ENCODE measurements at regions not wholly inside any gene's neighbourhood (a gene's known extent, or its start where the extent isn't known, plus 50 kb on each side); places are given as distances from the start of the nearest gene placed in this dataset.

DNA sequence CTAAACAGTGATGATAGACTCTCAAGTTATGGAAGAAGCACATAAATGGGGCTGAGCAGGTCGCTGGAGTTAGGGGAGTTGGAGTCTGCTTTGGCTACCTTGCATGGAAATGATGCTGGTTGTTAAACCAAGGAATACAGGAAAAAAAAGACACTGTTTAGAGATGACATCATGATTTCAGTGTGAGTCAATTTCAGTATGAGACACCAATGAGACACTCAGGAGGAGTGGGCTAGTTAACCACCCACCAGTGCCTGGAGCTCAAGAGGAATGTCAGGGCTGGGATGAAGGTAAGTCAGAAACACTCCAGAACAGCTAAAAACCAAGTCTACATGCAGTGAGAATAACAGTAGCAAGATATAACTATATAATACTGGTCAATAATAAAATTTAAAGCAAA lies 303.6 kb downstream of the SOX11 start:
- no peaks in the 10 kb centered on the region for H3K9me3 ChIP-seq (ENCODE audit: control insufficient read depth, insufficient read depth, low read depth, low read length)
- BruUV-seq (replicated peaks), result no TSS peak
- CTCF ChIA-PET, result no interaction called here
- H3K36me3 ChIP-seq (ENCODE audit: control insufficient read depth, insufficient read depth, low read length), result no peaks in the 10 kb centered on the region
- H3K27ac ChIP-seq (ENCODE audit: low read length), result no peak overlapping the region
- intact Hi-C loops (cut with micrococcal nuclease; ENCODE audit: unreplicated experiment), result no loop called here
- TF ChIP-seq SIN3A (IDR thresholded peaks at IDR 0.05; ENCODE audit: borderline replicate concordance, insufficient read depth, low read depth, low read length), result no peak
- TF ChIP-seq, protein P1, sequence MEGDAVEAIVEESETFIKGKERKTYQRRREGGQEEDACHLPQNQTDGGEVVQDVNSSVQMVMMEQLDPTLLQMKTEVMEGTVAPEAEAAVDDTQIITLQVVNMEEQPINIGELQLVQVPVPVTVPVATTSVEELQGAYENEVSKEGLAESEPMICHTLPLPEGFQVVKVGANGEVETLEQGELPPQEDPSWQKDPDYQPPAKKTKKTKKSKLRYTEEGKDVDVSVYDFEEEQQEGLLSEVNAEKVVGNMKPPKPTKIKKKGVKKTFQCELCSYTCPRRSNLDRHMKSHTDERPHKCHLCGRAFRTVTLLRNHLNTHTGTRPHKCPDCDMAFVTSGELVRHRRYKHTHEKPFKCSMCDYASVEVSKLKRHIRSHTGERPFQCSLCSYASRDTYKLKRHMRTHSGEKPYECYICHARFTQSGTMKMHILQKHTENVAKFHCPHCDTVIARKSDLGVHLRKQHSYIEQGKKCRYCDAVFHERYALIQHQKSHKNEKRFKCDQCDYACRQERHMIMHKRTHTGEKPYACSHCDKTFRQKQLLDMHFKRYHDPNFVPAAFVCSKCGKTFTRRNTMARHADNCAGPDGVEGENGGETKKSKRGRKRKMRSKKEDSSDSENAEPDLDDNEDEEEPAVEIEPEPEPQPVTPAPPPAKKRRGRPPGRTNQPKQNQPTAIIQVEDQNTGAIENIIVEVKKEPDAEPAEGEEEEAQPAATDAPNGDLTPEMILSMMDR (IDR thresholded peaks at IDR 0.05), result no peak
- no peak for TF ChIP-seq TCF7L2 (IDR thresholded peaks at IDR 0.05; ENCODE audit: low read depth, low read length)
- no peak for TF ChIP-seq POLR2AphosphoS5 (IDR thresholded peaks at IDR 0.05; ENCODE audit: low read depth, low read length)
- TF ChIP-seq, protein P2, sequence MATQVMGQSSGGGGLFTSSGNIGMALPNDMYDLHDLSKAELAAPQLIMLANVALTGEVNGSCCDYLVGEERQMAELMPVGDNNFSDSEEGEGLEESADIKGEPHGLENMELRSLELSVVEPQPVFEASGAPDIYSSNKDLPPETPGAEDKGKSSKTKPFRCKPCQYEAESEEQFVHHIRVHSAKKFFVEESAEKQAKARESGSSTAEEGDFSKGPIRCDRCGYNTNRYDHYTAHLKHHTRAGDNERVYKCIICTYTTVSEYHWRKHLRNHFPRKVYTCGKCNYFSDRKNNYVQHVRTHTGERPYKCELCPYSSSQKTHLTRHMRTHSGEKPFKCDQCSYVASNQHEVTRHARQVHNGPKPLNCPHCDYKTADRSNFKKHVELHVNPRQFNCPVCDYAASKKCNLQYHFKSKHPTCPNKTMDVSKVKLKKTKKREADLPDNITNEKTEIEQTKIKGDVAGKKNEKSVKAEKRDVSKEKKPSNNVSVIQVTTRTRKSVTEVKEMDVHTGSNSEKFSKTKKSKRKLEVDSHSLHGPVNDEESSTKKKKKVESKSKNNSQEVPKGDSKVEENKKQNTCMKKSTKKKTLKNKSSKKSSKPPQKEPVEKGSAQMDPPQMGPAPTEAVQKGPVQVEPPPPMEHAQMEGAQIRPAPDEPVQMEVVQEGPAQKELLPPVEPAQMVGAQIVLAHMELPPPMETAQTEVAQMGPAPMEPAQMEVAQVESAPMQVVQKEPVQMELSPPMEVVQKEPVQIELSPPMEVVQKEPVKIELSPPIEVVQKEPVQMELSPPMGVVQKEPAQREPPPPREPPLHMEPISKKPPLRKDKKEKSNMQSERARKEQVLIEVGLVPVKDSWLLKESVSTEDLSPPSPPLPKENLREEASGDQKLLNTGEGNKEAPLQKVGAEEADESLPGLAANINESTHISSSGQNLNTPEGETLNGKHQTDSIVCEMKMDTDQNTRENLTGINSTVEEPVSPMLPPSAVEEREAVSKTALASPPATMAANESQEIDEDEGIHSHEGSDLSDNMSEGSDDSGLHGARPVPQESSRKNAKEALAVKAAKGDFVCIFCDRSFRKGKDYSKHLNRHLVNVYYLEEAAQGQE (IDR thresholded peaks at IDR 0.05; ENCODE audit: insufficient read depth in 1 of 2, low read depth in 2 of 2, low read length in 1 of 2), result no peak
- ATAC-seq, result no peak
- DNase-seq (ENCODE audit: low read depth, low spot score), result no peak
- H3K27me3 ChIP-seq (ENCODE audit: control insufficient read depth, insufficient read depth, low read length), result no peaks in the 10 kb centered on the region
- in situ Hi-C loops (cut with HindIII; ENCODE audit: low pct_unique_long_range_greater_than_20kb, low sequenced_read_pairs), result no loop called here
- POLR2A ChIA-PET, result no interaction called here
- no peak overlapping the region for H3K4me3 ChIP-seq (ENCODE audit: low read depth in 2 of 2, low read length in 2 of 2)
- no peaks in the 10 kb centered on the region for H3K4me1 ChIP-seq (ENCODE audit: control insufficient read depth, insufficient read depth, low read length)

DNA sequence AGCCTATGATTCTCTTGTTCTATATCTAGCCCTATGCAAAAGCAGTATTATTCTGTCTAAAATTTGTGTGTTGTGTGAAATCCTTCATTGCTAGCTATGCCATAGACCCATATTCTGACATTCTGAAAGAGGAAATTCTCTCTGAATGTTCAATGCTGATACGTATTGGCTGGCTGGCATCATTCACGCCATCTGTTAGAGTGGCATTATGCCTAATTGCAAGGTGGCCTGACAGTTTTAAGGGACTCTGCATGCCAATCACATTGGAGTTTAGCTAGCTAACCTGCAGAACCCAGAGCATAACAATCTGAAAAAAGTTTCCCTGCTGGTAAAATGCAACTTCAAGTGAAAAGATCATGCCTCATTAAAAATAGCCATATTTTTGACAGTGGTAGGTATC lies 316.0 kb downstream of the SOX11 start:
- H3K4me1 ChIP-seq (ENCODE audit: control insufficient read depth, insufficient read depth, low read length), result no peaks in the 10 kb centered on the region
- ATAC-seq, result no peak
- TF ChIP-seq, protein P1 (IDR thresholded peaks at IDR 0.05), result no peak
- TF ChIP-seq, protein P2 (IDR thresholded peaks at IDR 0.05; ENCODE audit: insufficient read depth in 1 of 2, low read depth in 2 of 2, low read length in 1 of 2), result no peak
- no peak for TF ChIP-seq TCF7L2 (IDR thresholded peaks at IDR 0.05; ENCODE audit: low read depth, low read length)
- no peak for TF ChIP-seq POLR2AphosphoS5 (IDR thresholded peaks at IDR 0.05; ENCODE audit: low read depth, low read length)
- no peak for TF ChIP-seq SIN3A (IDR thresholded peaks at IDR 0.05; ENCODE audit: borderline replicate concordance, insufficient read depth, low read depth, low read length)

More for the DNA sequence above, 316.0 kb downstream of the SOX11 start:
- Histone ChIP-seq H3K4me3 (ENCODE audit: low read depth in 2 of 2, low read length in 2 of 2) (no peak overlapping the region), H3K27ac (ENCODE audit: low read length) (no peak overlapping the region), H3K36me3 (ENCODE audit: control insufficient read depth, insufficient read depth, low read length) (no peaks in the 10 kb centered on the region), H3K27me3 (ENCODE audit: control insufficient read depth, insufficient read depth, low read length) (no peaks in the 10 kb centered on the region), H3K9me3 (ENCODE audit: control insufficient read depth, insufficient read depth, low read depth, low read length) (no peaks in the 10 kb centered on the region)
- DNase-seq (ENCODE audit: low read depth, low spot score), result no peak
- CTCF ChIA-PET, result no interaction called here
- POLR2A ChIA-PET, result no interaction called here
- in situ Hi-C loops (cut with HindIII; ENCODE audit: low pct_unique_long_range_greater_than_20kb, low sequenced_read_pairs), result no loop called here
- no TSS peak for BruUV-seq (replicated peaks)
- intact Hi-C loops (cut with micrococcal nuclease; ENCODE audit: unreplicated experiment), result no loop called here
